DOHH2 (cell line): ENCODE measurements at regions not wholly inside any gene's neighbourhood (a gene's known extent, or its start where the extent isn't known, plus 50 kb on each side); places are given as distances from the start of the nearest gene placed in this dataset.

Experiments used
- CTCF ChIP-seq: fragments of 200-600 bp; sonication (generic); IDR thresholded peaks from one replicate; pipeline ENCODE4 v1.5.1; 2014; ENCODE audit warnings: antibody characterized with exemption, mild to moderate bottlenecking, low read depth, low read length; ENCODE audit not compliant: poor library complexity, severe bottlenecking
- EZH2phosphoT487 ChIP-seq: fragments of 200-600 bp; sonication (generic); IDR thresholded peaks from 2 replicates; pipeline ENCODE4 v1.6.1; 2017; ENCODE audit warnings: borderline replicate concordance, mild to moderate bottlenecking, antibody characterized with exemption, low read length, moderate library complexity, mixed read lengths

DNA sequence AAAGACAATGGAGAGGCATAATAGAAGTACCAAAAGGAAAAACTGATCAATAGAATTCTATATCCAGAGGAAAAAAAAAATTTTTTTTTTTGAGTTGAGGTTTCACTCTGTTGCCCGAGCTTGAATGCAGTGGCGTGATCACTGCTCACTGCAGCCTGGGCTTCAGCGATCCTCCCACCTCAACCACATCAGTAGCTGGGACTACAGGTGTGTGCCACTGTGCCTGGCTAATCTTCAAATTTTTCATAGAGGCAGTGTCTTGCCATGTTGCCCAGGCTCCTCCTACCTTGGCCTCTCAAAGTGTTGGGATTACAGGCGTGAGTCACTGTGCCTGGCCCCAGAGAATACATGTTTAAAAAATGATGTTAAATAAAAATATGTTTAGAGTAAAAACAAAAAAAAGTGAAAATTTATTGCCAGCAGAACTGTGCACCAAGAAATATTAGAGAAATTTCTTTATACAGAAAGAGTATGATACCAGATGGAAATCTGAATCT, 154.3 kb upstream of the ZBTB20 start:
- TF ChIP-seq CTCF (no peak), EZH2phosphoT487 (no peak)
